Breast epithelium (tissue), 3 donors: ENCODE measurements at regions not wholly inside any gene's neighbourhood (a gene's known extent, or its start where the extent isn't known, plus 50 kb on each side); places are given as distances from the start of the nearest gene placed in this dataset.

Experiments used
- CTCF ChIP-seq, 3 donors: fragments of 450-650 bp; IDR thresholded peaks; one replicate each; pipeline ENCODE4 v1.5.1; 2016 to 2017; ENCODE audit warnings: antibody characterized with exemption in 3 of 3, mild to moderate bottlenecking in 3 of 3, moderate library complexity in 3 of 3
- POLR2A ChIP-seq: fragments of 450-650 bp; IDR thresholded peaks from one replicate; pipeline ENCODE4 v1.6.1; 2016; ENCODE audit warnings: antibody characterized with exemption, mild to moderate bottlenecking, moderate library complexity

- TF ChIP-seq CTCF (IDR thresholded peaks at IDR 0.05) (no peak), POLR2A (no peak)
Measured at GRCh38 chr4:176588436-176588835, 204.3 kb downstream of the VEGFC start.
